Brain microvascular endothelial cell (primary cell): ENCODE measurements at regions not wholly inside any gene's neighbourhood (a gene's known extent, or its start where the extent isn't known, plus 50 kb on each side); places are given as distances from the start of the nearest gene placed in this dataset.
"Not testable (repeated sequence)": the region's sequence is repeated elsewhere in the genome, so short reads cannot be mapped to it uniquely, and the experiment has no call there.

Experiments
- DNase-seq: peaks from one replicate; pipeline ENCODE4 v3.0.0-alpha.2; 2020
- H3K27ac ChIP-seq: fragments of 250-450 bp; sonication (Bioruptor Pico); 2 replicates; pipeline ENCODE4 v1.5.1; 2020; ENCODE audit warnings: mild to moderate bottlenecking, moderate library complexity
- H3K27me3 ChIP-seq: fragments of 250-450 bp; sonication (Bioruptor Pico); replicated peaks from 2 replicates; pipeline ENCODE4 v1.5.1; 2020; ENCODE audit warnings: mild to moderate bottlenecking
- H3K36me3 ChIP-seq: fragments of 250-450 bp; sonication (Bioruptor Pico); replicated peaks from 2 replicates; pipeline ENCODE4 v1.5.1; 2020; ENCODE audit warnings: mild to moderate bottlenecking
- H3K4me3 ChIP-seq: 2 replicates; pipeline ENCODE4 v1.5.1; 2011; ENCODE audit warnings: low read depth, mild to moderate bottlenecking, control low read depth, low read length, moderate library complexity
- in situ Hi-C: cut with HindIII; loops from 2 replicates; pipeline ENCODE4 v1.10.0; 2017; ENCODE audit warnings: low sequenced_read_pairs, low pct_ligation_motif_present
- TF ChIP-seq, protein P1 (sequence below): IDR thresholded peaks from 2 replicates; pipeline ENCODE4 v1.5.1; 2011; ENCODE audit warnings: low read depth, mild to moderate bottlenecking, moderate library complexity, low read length, control low read depth, inconsistent platforms; ENCODE audit errors: missing control alignments

DNA sequence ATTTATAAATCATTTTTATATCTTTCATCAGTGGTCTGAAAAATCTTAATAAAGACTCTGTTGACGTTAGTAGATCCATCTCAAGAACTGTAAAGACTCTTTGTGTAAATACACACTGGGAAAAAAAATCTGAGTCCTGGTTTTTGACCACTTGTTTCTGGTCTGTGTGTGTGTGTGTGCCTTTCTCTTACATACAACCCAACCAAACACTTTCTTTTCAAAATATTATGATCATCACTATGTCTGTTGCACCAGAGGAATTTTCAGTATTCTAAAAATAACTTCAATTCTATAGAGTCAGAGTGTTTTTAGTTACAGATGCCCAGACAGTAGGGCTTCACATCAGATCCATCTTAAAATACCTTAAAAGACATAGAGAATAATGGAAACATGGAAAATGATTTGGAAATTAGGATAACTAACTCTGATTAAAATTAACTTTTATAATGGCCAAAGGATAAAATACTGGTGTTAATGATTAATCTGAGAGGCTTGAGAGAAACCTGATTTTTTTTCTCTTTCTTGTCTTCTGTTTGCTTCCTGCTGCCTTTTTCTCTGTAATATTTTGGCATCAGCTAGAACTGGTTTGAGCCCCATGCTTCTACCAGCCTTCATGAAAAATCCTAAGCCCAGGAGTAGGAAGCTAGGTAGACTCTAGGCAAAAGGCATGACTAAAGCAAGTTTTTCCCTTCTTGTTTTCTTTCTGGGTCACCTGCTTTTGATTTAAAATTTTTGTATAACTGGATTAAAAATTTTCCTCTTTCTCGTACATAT lies 99.7 kb downstream of the ATXN3L start:
- peak overlapping the region; percentile 66 for H3K27ac ChIP-seq
- peak; percentile 25 for DNase-seq
- H3K27me3 ChIP-seq, result no peaks in the 10 kb centered on the region
- TF ChIP-seq, protein P1, sequence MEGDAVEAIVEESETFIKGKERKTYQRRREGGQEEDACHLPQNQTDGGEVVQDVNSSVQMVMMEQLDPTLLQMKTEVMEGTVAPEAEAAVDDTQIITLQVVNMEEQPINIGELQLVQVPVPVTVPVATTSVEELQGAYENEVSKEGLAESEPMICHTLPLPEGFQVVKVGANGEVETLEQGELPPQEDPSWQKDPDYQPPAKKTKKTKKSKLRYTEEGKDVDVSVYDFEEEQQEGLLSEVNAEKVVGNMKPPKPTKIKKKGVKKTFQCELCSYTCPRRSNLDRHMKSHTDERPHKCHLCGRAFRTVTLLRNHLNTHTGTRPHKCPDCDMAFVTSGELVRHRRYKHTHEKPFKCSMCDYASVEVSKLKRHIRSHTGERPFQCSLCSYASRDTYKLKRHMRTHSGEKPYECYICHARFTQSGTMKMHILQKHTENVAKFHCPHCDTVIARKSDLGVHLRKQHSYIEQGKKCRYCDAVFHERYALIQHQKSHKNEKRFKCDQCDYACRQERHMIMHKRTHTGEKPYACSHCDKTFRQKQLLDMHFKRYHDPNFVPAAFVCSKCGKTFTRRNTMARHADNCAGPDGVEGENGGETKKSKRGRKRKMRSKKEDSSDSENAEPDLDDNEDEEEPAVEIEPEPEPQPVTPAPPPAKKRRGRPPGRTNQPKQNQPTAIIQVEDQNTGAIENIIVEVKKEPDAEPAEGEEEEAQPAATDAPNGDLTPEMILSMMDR, result no peak
- H3K4me3 ChIP-seq, result no peak overlapping the region
- in situ Hi-C loops, result no loop called here
- H3K36me3 ChIP-seq, result no peaks in the 10 kb centered on the region

DNA sequence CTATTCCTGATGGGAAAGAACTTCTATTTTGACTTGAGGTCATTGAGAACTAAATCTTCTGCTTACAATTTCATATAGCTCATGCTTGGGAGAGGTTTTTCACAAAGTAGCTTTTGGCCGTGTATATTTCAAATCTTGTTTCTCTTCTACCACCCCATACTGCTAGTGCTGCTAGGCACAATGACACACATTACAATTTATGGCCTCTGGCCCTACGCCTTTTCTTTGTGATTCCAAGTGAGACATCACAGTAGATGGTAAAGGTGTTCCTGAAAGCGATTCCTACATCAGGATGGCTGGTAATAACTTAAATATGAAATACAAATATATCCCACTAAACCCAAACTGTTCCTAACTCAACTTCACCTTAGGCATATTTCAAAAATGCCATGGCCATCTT lies 101.1 kb downstream of the ATXN3L start:
- Histone ChIP-seq H3K36me3 (no peaks in the 10 kb centered on the region), H3K27ac (no peak overlapping the region), H3K4me3 (no peak overlapping the region), H3K27me3 (no peaks in the 10 kb centered on the region)
- in situ Hi-C loops, result no loop called here
- no peak for DNase-seq
- TF ChIP-seq, protein P1, result no peak

DNA sequence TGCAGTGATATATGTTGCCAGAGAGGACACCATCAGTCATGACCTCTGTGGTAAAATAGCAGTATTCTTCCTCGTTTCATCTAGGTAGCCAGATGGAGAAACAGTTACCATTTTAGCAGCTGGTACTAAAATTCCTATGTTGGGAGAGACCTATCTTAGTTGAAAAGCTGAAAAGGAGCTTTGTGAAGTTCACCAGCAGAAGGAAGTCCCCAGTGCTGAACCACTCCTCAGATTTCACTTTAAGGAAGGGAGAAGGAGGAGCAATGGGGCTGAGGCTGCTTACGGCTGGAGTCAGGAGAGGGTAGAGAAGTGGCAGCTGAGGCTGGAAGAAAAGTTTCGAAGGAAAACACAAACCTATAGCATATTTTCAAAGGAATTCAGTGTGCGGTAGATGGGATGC lies 103.7 kb downstream of the ATXN3L start:
- in situ Hi-C loops, result no loop called here

DNA sequence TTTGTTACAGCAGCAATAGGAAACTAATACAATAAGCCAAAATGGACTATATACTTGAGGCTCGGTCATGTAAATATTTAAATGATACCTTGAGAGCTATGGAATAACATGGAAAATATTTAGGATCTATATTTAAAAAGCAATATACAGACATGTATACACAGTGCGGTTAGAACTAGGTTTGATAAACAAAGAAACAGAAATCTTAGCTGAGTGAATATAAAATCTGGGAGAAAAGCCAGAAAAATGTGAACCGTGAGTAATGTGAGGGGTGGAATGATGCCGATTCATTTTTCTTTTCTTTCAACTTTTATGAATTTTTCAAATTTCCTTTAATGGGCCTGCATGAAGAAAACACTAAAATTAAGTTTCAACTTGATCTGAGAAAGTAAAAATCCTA lies 104.1 kb downstream of the ATXN3L start:
- Histone ChIP-seq H3K4me3 (no peak overlapping the region), H3K27me3 (no peaks in the 10 kb centered on the region), H3K27ac (peak overlapping the region; percentile 51), H3K36me3 (no peaks in the 10 kb centered on the region)
- no peak for DNase-seq
- in situ Hi-C loops, result no loop called here
- TF ChIP-seq, protein P1, result no peak

More for the DNA sequence above, 103.7 kb downstream of the ATXN3L start:
- Histone ChIP-seq H3K27me3 (no peaks in the 10 kb centered on the region), H3K36me3 (no peaks in the 10 kb centered on the region), H3K27ac (peak overlapping the region; percentile 51), H3K4me3 (no peak overlapping the region)
- DNase-seq, result no peak
- TF ChIP-seq, protein P1, result no peak

DNA sequence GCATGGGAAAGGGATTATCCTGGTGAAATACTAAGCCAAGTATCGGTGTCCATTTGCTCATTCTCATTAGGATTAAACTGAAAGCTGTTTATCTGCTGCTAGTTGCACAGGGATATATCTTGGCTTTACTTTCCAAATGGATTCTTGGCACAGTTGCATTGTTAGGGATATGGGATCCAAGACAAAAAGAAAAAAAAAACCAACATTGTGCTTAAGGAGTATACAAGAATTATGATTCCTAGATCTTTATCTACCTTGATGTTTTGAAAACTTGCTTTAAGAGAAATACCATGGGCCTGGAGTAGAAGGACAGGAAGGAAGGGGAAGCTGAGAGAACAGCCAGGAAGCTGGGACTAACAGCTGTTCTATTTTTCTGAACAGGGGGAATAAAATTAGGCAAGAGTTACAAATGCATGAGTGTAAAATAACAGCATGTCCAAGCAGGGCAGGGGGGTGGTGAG lies 107.6 kb downstream of the ATXN3L start:
- no peaks in the 10 kb centered on the region for H3K36me3 ChIP-seq
- TF ChIP-seq, protein P1, result no peak
- H3K27ac ChIP-seq, result no peak overlapping the region
- DNase-seq, result no peak
- H3K27me3 ChIP-seq, result no peaks in the 10 kb centered on the region
- no peak overlapping the region for H3K4me3 ChIP-seq
- in situ Hi-C loops, result no loop called here

DNA sequence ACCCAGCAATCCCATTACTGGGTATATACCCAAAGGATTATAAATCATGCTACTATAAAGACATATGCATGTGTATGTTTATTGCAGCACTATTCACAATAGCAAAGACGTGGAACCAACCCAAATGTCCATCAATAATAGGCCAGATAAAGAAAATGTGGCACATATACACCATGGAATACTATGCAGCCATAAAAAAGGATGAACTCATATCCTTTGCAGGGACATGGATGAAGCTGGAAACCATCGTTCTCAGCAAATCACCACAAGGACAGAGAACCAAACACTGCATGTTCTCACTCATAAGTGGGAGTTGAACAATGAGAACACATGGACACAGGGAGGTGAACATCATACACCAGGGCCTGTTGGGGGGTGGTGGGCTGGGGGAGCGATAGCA lies 109.7 kb downstream of the ATXN3L start:
- H3K27ac ChIP-seq, in situ Hi-C loops, H3K36me3 ChIP-seq, H3K4me3 ChIP-seq, H3K27me3 ChIP-seq, DNase-seq: not testable (repeated sequence)

DNA sequence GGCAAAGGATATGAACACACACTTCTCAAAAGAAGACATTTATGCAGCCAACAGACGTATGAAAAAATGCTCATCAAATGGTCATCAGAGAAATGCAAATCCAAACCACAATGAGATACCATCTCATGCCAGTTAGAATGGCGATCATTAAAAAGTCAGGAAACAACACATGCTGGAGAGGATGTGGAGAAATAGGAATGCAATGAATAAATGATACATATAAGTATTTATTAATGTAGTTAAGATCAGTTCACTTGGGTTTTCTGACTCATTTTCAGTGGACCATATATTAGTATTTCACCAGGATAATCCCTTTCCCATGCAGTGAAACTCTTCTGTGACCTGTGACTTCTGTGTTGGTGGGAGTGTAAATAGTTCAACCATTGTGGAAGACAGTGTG lies 110.1 kb downstream of the ATXN3L start:
- in situ Hi-C loops, H3K27me3 ChIP-seq, H3K27ac ChIP-seq, DNase-seq, H3K4me3 ChIP-seq, H3K36me3 ChIP-seq: not testable (repeated sequence)
